DMS79 treated with DMSO at 0.1 percent for 48 hours (cell line): ENCODE measurements at regions not wholly inside any gene's neighbourhood (a gene's known extent, or its start where the extent isn't known, plus 50 kb on each side); places are given as distances from the start of the nearest gene placed in this dataset.

Experiments used
- DNase-seq: peaks from one replicate; lab custom pipeline; 2025; lab: John Stamatoyannopoulos, UW

DNA sequence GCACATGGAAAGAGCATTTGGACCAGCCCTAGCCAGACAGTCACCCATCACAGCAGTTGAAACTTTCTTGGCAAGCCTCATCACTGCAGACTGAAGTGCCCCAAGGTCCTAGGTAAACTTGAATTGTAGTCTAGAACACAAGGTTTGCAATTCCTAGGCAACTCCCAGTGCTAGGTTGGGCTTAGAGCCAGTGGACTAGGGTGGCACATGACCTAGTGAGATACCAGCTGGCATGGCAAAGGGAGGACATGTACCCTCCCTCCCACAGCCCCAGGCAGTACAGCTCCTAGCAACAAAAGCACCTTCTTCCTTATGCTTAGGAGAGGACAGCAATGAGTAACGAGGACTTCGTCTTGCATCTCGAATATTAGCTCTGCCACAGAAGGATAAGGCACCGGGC lies 889.5 kb downstream of the JRKL start:
- no peak for DNase-seq

DNA sequence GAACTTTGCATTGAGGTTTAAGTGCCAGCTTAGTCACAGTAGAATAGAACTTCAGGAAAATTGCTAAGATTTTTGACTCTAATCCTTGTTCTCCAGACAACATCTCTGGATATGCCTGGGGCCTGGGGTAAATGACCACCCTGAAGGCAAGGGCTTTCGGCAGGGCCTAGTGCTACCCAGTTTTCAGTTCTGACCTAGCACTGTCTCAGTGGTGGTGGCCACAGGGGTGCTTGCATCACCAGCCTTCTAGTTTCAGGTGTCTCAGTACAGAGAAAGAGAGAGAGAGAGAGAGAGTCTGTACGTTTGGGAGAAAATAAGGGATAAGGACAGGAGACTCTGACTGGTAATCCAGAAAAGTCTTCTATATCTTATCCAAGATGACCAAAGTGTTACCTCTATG lies 890.5 kb downstream of the JRKL start:
- DNase-seq, result no peak

GRCh38 chr11:97289823-97290222 lies 900.0 kb downstream of the JRKL start:
- no peak for DNase-seq

DNA sequence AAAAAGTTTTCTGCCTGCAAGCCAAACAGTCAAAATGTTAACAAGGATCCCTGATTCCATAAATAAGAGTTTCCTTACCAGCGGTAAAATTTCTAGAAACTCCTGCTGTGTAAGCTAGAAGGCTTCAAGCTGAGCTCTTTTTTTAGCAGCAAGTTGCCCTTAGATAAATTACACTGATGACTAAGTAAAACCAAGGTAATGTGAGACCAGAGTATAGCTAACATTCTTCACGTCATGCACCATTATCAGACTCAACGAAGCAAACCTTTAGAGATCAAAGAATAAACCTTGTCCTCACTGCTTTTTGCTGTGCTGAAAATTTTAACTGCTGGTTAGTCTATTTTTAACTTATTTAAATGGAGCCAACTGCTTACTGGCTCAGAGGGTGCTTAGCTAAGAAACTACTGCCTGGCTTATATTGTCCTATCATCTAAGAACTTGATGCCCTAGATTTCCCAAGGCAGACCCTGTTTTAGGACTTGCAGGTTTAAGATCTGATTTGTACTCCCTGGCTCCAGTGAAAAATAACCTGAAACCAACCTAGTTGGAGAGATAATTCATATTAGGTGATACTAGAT lies 900.7 kb downstream of the JRKL start:
- DNase-seq, result no peak

DNA sequence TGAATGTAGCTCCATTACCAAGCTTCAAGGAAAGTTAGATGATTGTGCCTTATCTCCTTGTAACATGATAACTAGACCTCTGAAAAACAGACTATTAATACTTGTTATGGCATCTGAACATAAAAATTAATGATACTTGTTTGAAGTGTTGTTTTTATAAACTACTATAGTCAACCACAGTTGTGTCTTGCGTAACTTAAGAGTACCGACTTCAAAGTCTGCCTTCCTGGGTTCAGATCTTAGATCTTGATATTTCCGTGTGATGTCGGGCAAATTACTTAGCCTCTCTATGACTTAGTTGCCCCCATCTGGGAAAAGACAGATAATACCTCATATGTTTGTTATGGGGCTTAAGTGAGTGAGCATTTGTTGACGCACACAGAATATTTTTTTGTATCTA lies 906.5 kb downstream of the JRKL start:
- DNase-seq, result no peak

DNA sequence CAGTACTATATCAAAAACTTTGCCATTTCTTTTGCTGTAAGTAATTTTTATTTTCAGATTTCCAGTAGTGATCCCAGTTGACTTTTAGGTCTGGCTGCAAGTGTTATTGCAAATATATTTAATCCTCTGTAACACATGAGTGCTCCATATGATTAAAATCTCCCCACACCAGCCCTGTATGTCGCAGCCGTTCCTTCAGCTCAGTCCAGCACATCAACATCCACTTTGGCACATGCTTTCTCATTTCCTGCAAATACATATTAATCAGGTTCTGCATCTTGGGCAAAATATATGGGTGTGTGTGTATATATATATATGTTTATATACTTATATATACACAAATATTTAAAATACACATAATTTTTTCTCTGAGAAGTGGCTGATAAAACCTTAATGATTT lies 919.5 kb downstream of the JRKL start:
- no peak for DNase-seq

DNA sequence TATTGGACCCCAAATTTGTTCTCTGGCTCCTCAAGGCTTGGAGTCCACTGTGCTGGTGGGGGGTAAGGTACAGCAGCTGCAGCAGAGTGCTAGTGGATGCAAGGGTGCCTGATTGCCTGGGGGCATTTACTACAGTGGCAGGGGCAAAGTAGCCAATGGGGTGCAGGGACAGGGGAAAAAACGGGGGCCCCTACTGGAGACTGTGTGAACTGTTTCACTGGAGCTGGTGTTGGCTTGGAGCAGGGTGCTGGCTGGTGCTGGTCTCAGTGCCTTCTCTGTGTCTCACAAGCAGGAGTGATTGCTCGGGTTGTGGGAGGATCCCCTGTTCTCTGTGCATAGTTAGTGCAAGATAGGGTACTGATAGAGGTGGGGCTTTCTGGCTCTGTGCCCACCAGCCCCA lies 935.9 kb downstream of the JRKL start:
- no peak for DNase-seq

DNA sequence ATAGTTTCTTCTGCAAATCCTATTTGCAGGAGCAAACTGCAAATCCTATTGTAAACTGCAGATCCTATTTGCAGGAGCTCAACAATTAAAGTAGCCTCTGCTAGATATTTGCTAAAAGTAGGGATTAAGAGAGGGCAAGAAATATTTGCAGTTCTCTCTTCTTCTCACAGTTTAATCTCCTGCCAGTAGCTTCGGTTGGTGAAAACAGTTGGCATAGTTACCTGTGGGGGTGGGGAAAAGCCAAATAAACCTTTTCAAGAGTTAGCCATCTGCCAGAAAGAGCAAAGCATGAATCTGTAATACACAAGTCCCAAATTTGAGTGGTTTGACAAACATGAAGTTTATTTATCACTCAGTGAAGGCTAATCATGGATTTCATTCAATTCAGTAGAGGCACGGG lies 942.5 kb downstream of the JRKL start:
- DNase-seq, result no peak

DNA sequence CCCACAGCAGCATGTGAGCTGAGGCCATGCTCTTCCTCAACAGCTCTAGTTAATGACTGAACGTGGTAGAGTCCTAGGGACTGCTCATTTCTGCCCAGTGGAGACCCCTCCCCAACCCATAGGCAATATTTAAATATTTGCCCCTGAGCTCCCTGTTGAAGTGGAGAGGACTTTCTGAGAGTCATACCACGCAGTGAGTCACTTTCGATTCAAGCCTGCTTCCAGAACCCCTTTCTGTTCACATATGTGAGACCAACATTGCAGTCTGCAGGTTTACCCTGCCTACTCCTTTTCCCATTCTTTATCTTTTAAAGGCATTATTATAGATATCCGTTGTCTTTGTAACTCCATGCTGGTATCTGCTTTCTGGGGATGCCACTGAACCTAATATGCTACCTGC lies 946.3 kb downstream of the JRKL start:
- DNase-seq, result no peak

DNA sequence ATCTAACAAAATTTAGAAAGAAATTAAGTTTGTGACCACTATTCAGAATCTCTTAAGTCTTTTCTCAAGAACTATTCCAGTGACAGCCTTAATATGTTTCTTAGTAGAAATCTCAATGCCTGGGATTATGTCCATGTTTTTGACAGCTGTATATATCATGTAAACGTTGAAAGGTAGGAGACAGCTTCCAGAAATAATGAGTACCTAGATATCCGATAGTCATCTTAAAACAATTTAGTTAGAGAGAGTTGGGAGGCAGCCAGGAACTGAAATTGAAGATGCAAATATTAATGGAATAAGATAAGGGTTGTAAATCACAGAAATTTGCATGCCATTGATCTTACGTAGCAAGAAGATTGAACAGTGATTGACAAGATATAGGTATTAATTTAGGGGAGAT lies 955.2 kb downstream of the JRKL start:
- DNase-seq, result no peak

GRCh38 chr11:97349201-97349600 lies 959.4 kb downstream of the JRKL start:
- DNase-seq, result no peak

- no peak for DNase-seq
These were observed 962.1 kb downstream of the JRKL start for GRCh38 chr11:97351939-97352338.

- no peak for DNase-seq
These were observed 964.2 kb downstream of the JRKL start for GRCh38 chr11:97354026-97354425.

- no peak for DNase-seq
These were observed 964.8 kb downstream of the JRKL start for GRCh38 chr11:97354576-97354975.

DNA sequence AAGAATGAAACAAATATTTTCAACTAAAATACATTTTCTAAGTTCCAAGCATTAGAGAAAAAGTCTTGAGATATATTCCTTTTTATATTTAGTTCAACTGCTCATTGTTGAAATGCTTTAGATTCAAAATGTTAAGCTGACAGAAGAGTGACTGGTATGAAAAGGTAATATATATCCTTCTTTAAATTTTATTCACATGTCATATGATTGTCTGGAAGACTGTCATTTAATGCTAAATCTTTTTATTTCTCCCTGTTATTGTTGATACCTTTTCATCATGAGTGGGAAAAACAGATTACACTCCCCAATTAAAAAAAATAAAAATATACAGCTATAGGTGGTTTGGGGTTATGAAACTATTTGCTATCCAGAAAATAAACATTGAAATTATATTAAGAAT lies 965.4 kb downstream of the JRKL start:
- no peak for DNase-seq

DNA sequence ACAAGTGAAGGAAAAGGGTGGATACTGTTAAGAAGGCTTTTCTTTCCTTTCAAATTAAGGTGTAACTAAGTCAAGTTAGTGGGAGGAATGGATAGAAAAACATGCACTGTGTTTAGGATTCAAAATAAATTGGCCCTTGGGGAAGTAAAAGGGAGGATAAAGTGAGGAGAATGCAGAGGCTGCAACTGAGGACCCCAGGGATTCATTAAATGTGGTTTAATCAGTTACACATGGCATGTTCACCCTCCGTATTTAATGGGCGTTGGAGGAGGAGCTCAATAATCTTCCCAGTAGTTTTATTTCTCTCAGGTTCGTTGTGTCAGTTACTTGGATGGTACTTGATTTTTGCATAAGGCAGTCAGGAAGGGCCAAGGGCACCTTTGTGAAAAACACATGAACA lies 966.3 kb downstream of the JRKL start:
- DNase-seq, result no peak

DNA sequence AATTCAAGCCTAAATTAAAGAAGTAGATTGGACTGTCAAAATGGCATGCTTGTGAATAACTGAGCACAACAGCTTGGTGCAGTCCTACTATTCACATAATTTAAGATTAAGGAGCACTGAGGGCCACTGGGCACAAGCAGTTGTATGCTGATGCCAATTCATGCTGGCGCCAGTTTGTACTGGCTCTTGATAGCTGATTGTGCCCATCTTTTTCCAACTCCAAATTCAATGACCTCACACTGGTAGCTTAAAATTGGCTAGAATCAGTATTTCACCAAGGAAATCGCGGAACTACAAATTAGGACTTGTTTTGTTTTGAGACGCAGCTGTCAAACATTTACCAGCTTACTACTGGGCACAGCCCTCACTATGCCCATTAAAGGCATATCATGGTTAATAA lies 969.2 kb downstream of the JRKL start:
- DNase-seq, result no peak

GRCh38 chr11:97361812-97362378 lies 972.1 kb downstream of the JRKL start:
- DNase-seq, result no peak

GRCh38 chr11:97363331-97363730 lies 973.5 kb downstream of the JRKL start:
- no peak for DNase-seq

- no peak for DNase-seq
These were observed 974.2 kb downstream of the JRKL start for GRCh38 chr11:97364047-97364446.

DNA sequence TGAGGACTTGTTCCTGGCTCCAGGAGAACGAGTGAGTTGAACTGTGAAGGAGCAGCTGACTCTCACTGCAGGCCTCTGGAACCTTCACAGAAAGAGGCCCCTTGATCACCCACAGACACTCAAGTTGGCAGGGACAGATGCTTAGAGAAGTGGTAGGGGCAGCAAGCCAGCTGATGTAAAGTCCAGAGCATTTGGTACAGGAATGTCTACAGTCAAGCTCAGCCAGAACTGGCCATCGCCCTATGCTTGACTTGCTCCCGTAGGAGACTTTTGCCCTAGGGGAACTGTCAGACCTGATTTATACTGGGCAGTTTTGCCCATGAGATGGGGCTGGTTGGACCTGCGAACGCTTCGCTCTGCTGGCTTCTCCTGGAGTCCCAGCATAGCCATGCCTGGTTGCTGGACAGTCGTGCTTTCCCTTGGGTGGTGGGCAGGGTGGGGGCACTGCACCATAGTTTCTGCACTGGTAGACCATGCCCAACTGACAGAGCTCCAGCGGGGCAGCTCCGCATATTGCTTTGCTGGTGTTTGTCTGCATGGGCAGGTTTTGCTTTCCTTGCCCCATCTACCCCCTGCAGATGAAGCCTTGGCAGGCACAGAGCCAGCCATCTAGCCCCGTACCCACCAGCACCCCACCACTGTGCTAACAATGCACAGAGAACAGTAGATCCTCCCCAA lies 977.7 kb downstream of the JRKL start:
- no peak for DNase-seq

- DNase-seq, result no peak
These were observed 999.5 kb downstream of the JRKL start for GRCh38 chr11:97389270-97389669.

- DNase-seq, result no peak
These were observed 1008.4 kb downstream of the JRKL start for GRCh38 chr11:97398246-97398645.

GRCh38 chr11:97409141-97409540 lies 1019.3 kb downstream of the JRKL start:
- no peak for DNase-seq
